ENCODE measurements at regions not wholly inside any gene's neighbourhood (a gene's known extent, or its start where the extent isn't known, plus 50 kb on each side); places are given as distances from the start of the nearest gene placed in this dataset.

- TF ChIP-seq CTCF (IDR thresholded peaks at IDR 0.05) (no peak), SIN3A (IDR thresholded peaks at IDR 0.05; ENCODE audit: borderline replicate concordance, insufficient read depth, low read depth, low read length) (no peak)
Observed at GRCh38 chr4:31190671-31191070, 470.5 kb downstream of the PCDH7 start.

Data from Panc1 (cell line).